GM19351 (cell line): ENCODE measurements at regions not wholly inside any gene's neighbourhood (a gene's known extent, or its start where the extent isn't known, plus 50 kb on each side); places are given as distances from the start of the nearest gene placed in this dataset.
"Not testable (repeated sequence)": the region's sequence is repeated elsewhere in the genome, so short reads cannot be mapped to it uniquely, and the experiment has no call there.

Experiments
- ATAC-seq: cut with Tn5 transposase; IDR thresholded peaks from one replicate; pipeline ENCODE4 v1.9.1; 2021; ENCODE audit warnings: mild to moderate bottlenecking, moderate library complexity; ENCODE audit not compliant: unreplicated experiment

DNA sequence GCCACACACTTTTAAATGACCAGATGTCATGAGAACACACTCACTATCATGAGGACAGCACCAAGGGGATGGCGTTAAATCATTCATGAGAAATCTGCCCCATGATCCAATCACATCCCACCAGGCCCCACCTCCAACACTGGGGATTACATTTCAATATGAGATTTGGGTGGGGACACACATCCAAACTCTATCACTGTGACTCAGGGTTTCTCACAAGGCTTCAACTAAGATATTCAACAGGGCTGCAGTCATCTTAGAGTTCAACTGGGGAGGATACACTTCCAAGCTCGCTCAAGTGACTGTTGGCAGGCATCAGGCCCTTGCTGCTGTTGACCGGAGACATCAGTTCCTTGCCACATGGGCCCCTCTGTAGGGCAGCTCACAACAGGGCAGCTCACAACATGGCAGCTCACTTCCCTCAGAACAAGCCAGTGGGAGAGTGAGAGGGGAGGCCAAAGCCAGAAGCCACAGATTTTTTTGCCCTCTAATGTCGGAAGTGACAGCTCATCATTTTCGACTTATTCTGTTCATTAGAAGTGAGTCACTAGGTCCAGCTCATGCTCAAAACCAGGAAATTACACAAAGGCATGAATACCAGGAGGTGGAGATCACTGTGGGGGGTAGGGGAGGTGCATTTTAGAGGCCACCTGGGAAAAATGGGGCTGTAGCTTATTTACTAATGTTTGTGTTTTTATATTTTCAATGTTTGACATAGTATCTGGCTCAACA is 50.8 kb upstream of the PTHLH start:
- no peak for ATAC-seq

DNA sequence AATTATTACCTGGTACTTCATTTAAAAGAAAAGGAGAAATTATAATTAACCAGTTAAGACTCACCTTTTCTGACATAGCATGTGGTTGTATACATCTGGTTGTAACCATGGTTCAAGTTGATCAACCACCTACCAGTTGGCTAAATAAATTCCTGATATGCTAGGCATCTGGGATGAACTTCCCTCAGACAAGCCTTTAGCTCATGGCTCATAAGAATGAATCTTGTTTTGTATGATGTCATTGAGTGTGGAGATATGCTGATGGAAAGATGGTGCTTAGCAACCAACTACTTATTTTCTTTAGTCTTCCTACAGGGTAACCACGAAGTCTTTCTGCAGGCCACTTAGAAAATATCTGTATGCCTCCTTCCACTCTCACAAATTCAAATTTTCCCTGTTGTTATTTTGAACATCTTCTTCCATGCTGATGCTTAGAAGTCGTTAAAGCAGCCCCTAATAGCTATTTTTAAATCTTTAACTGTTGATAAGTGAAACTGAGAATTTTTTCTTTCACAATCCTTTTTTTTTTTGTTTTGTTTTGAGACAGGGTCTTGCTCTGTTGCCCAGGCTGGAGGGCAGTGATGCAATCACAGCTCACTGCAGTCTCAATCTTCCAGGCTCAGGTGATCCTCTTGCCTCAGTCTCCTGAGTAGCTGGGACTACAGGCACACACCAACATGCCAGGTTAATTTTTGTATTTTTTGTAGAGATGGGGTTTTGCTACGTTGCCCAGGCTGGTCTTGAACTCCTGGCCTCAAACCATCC is 51.9 kb upstream of the PTHLH start:
- ATAC-seq: peak; percentile 46

DNA sequence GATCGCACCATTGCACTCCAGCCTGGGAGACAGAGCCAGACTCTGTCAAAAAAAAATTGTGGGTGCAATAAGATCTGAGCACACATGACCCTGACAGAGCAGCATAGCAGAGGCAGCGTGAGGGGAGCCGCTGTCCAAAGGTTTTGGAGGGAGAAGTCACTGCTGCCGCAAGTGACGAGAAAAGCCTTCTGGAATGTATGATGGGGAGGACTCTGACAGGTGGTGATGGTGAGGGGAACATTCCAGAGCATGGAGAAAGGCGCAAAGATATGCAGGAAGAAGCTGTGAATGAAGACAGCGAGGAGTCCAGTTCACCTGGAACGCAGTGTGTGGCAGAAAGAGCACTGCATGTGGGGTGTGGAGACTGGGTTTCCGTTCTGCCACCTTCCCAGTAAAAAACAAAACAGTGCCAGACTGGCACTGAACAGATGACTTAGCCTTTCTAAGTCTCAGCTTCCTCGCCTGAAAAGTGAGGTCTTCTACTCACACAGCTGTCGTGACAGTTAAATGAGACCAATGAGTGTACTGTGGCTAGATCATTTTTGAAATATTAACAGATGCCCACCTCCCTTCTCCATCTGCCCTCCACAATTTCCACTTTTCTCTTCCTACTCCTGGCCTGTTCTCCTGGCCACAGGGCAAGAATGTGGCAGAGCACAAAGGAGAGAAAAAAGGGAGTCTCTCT is 53.4 kb upstream of the PTHLH start:
- no peak for ATAC-seq

DNA sequence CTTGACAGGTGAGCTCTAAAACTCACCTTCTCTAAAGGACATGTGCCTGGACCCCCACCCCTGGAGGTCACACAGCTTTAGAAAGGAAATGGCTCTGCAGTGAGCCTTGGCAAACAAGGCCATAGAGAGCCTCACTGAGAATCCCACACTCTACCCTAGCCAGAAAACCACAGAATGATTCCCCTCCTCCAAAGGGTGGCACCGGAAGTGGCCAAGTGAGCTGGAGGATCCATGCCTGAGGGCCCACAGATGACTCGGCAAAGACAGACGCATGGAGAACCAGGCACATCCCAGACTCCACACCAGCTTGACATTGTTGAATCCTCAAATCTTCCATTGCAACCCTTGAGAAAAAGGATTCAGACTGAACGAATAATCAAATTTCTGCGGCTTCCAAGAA is 54.2 kb upstream of the PTHLH start:
- ATAC-seq: no peak

DNA sequence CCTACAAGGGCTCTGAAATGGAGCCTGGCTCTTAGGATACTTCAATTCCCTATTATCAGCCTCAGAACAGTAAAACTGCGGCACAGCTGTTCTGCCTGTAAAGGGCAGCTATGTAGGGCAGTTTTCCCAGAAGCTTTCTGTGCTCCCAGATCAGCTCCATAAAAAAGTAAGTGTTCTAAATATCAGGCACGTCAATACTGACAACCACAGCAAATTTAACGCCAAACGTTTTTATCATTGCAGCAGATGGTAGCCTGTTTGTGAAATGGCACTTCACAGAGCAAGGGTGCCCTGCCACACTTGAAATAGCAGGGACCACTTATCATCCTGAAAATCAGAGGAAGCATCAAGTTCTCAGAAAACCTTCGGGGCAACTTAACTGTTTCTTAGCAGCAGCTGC is 54.8 kb upstream of the PTHLH start:
- no peak for ATAC-seq

DNA sequence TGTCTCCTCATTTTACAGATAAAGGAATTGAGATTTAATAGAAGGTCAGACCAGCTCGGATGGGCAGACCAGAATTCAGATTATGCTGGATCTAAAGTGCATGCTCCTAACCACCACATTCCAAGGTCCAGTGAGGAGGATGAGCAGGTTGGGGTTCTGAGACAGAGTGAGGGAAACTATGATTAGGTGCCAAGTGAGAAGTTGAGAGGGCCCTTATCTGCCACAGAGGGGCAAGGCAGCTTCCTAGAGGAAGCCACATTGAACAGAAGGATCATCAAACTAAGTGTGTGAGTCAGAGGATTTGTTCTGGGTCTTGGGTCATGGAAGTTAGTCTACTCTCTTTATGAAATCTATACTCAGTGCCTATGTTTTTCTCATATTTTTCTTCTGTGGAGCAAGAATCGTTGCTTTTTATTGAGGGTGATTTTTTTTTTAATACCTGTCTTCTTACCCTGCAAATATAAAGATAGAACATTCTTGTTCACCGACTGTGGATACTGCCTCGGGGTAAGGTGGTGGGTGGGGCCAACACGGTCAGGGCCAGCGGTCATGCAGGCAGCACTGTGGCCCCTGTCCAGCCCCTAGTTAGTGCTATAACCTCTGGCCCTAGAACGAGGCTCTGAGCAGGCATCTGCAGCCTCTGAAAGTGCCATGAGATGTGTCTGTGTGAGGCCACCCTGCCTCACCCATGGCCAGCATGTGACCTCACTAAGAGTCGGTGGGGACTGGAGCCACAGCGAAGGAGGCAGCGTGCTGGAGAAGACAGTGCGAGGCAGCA is 55.6 kb upstream of the PTHLH start:
- no peak for ATAC-seq

DNA sequence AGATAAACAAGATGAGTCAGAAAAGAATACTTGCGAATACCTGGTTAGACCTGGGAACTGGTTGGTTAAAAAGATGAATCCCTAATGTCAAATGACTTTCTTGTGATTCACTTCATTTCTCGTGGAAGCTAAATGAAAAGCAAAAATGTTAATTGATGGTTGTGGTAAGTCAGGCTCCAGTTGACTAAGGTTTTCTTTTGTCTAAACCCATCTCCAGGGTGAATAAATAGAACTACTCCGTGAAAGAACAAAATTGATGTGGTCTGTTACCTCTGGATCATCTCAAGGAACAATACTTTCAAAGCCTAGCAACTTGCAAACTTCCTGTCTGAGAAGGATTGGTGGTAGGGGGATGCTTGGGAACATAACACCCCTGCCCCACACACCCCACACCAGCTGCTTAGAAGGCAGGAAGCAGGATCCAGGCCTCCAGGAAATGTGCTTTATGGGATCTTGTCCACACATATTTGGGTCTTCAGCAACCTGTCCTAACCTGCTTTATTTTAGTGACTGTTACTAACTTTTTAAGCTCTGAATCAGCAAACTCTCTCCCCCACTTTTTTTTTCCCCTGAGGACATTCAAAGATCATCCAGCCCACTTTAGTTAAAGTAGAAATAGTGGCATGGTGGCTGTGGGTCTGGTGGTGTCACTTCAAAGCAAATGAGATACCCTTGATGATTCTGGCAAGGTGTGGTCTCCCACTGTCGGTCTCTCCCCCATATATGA is 60.4 kb upstream of the PTHLH start:
- ATAC-seq: no peak

DNA sequence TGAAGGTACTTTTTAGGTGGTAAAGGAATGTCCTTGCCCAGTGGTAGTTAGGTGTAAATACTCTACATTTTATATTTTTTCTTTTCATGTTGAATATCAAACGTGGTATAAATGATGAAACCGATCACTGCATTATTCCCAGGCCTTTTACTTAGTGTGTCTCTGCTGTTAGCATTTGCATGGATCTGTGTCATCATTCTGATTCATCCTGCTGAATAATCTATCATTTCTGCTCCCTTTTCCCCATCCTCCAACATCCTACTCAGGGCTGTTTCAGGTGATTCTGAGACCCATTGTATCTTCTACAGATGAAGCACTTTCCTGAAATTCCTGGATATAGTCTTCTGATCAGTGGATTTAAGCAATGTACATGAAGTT is 61.0 kb upstream of the PTHLH start:
- ATAC-seq: no peak

DNA sequence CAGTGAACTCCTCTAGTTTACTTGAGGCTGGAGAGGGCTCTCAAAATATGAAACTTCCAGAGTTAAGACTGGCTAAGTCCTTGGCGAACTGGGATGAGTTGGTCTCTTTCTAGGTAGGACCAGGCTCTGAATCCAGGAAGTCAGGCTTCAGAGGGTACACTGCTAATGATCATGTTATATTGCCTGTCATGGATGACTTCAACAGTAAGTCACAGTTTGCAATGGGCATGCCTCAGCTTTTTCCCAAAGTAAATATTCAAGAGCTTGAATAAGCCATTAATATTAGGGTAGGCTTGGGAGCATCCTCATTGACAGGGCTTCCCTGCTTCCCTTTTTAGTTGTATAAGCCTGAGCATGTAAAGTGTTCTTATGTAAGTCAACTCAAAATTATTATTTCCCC is 61.7 kb upstream of the PTHLH start:
- ATAC-seq: no peak

DNA sequence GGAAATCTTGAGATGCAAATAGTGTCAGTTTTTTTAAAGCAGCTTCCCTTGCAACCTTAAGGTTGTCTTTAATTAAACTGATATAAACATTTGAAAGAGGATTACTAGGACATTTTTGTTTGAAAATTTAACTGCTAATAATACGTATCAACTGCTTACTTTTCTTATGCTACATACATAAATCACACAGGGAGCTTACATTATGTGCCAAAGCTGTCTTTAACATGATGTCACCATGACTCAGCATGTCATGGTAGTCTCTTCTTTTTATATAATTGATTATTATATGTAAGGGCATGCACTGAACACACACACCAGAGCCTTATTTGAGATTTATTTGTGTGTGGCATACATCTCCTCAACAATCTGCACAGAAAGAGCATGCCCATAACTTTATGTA is 63.0 kb upstream of the PTHLH start:
- ATAC-seq: no peak

DNA sequence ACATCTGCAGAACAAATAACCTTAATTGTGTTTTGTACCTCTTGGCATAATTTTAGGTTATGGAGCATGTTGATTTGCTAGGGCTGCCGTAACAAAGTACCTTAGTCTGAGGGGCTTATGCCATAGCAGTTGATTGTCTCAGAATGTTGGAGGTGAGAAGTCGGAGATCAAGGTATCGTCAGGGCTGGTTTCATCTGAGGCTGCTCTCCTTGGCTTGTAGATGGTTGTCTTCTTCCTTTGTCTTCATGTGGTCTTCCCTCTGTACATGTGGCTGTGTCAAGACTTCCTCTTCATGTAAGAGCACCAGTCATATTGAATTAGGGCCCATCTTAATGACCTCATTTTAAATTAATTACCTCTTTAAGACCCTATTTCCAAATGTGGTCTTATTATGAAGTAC is 64.4 kb upstream of the PTHLH start:
- ATAC-seq: no peak

DNA sequence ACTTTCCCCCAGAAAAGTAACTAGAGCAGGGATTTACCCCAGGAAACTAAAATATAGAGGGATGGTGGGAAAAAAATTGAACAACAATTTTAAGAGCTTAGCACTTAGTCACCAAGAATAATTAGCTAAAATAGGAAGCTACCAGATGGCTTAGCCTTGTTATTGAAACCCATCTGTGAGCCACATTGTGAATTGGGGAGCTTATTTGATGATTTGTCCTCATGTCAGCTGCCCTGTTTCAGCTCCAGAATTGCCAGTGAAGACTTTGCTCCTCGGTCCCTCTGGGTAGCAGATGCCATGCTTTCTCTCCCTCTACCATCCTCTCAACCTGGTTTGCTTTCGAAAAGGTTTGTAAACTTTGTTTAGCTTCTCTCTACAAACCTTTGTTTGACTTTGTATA is 67.7 kb upstream of the PTHLH start:
- ATAC-seq: no peak

DNA sequence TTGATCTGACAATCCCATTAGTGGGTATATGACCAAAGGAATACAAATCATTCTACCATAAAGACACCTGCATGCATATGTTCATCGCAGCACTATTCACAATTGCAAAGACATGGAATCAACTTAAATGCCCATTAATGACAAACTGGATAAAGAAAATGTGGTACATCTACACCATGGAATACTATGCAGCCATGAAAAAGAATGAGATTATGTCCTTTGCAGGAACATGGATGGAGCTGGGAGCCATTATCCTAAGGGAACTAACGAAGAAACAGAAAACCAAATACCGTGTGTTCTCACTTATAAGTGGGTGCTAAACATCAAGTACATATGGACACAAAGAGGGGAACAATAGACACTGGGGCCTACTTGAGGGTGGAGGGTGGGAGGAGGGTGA is 74.1 kb upstream of the PTHLH start:
- not testable (repeated sequence) for ATAC-seq

DNA sequence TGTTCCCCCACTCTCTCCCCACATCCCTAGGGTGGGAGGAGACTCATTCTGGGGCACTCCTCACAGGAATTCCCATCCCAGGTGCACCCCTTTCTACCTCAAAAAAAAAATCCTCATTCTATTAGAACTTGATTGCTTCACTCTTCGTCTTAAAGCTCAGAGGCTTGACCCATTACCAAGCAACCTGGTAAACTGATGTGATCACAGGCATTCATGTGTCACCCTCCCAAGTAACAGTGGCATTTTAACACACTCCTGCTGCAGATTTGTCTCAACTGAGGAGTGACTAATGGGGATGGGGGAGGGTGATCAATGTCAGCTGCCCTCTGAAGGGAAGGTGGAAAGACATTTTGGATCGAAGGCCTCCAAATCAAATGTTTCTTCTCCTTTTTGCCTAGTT is 78.1 kb upstream of the PTHLH start:
- no peak for ATAC-seq

DNA sequence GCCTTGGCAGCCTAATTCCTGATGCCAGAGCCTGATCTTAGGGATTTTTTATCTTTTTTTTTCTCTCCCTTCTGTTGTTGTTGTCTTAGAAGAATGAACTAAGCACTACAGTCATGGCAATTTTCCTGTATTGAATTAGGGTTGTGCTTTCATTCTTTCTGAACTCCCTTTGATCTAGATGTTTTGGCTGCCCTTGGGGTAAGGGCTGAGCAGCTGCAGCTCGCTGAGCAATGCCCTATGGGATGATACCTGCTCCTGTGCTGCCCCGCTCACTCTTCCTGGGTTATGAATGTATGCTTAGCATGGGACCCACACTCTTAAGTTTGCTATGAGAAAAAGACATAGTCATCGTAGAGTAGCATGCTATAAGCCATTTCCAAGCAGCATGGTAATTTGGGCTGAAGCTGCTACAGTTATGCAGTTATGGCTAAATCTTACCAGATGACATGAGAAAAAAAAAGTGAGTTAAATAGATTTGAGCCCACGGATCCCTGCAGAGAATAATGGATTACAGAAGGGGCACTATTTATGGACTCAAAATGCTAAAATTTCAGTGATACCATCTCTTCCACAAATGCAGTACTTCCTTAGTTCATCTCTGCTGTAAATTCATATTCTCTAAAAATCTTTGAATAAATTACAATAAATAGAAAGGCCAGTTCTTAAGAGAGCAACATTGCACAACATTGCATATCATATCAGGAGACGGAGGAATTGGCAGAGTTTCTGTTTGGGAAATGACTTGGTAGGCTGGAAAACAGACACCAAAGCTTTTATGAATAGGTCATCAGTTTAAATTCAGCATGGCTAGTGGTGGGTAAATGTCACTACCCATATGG is 79.2 kb upstream of the PTHLH start:
- no peak for ATAC-seq

DNA sequence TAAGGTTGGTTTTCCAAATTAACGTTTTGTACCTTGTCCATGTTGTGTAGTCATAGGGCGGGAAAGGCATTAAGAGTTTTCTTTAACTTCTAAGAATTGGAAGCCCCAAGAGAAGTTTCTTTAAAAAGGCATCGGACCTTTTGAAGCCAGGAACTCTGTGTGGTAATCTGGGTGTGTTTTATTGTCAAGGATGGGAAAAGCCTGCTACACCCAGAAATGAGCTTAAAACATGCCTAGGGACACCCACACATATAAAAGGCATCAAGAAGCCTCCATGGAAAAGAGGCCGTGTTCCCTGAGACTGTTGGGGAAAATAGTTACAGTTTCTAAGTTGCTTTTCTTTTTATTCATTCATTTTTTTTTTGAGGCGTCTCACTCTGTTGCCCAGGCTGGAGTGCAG is 81.0 kb upstream of the PTHLH start:
- ATAC-seq: no peak

DNA sequence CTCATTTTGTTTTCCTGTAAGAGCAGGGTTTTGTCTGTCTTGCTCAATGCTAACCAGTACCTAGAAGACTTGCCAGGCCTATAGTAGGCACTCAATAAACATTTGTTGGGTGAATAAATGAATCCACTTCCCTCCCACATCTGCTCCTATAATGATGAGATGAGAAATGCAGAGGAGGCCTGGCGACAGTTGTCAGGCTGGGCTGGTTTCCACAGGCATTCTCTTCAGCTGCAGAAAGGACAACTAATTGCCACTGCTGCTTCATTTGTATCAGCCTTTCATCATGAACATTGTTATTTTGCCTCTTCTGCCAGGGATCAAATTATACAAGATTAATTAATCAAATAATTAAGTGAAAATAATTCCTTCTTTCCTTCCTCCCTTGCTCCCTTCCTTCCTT is 82.0 kb upstream of the PTHLH start:
- ATAC-seq: no peak

DNA sequence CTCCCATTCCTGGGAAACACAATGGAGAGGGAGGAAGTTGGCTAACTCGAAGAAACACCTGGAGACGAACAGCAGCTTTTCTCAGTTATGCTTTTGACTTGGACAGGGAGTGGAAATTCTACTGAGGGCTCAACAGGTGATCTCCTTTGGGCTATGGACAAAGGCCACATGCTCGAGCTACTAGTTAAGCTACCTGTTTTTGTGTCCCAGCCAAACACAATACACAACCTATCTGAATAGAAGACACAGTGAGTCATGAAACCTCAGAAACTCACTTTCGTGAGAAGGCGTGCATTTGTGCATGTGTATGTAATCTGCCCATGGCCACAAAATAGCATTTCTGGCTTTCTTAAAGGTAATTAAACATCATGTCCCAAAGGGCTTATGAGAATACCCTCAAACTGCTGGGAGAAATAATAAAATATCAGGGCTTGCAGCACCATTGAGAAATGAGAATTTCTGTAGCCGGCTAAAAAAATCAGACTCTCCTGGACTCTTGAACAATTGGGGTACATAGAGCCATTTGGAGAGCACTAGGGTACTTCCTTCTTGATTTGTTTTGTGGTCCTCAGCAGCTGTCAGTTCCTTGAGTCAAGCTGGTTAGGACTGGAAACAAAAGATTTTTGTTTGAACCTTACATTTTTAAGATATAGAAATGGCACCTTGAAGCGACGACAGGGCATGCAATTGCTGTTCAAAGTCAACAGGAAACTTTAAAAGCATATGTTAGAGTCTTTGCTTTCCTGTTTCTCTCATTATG is 85.5 kb upstream of the PTHLH start:
- ATAC-seq: peak; percentile 63

DNA sequence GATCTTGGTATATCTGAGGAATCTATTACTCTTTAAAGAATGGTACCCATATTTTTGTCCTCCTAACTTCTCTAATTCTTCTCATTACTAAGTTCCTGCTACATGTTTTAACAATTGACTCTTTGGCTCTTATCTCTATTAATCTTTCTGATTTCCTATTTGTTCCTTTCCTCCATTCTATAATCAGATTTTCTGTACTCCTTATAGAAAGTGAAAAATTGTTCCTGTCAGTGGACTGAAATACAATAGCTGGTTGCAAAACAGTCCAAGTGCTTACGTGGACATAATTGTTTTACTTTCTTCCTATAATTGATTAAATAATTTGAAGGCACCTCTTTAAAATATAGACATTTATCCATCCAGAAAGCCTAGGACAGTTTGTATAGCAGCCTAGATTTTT is 86.7 kb upstream of the PTHLH start:
- ATAC-seq: no peak
